GM21786 (cell line): ENCODE measurements at regions not wholly inside any gene's neighbourhood (a gene's known extent, or its start where the extent isn't known, plus 50 kb on each side); places are given as distances from the start of the nearest gene placed in this dataset.
"Not testable (repeated sequence)": the region's sequence is repeated elsewhere in the genome, so short reads cannot be mapped to it uniquely, and the experiment has no call there.

ENCODE experiments used
- ATAC-seq: cut with Tn5 transposase; IDR thresholded peaks from one replicate; pipeline ENCODE4 v1.9.1; 2021; ENCODE audit not compliant: unreplicated experiment

DNA sequence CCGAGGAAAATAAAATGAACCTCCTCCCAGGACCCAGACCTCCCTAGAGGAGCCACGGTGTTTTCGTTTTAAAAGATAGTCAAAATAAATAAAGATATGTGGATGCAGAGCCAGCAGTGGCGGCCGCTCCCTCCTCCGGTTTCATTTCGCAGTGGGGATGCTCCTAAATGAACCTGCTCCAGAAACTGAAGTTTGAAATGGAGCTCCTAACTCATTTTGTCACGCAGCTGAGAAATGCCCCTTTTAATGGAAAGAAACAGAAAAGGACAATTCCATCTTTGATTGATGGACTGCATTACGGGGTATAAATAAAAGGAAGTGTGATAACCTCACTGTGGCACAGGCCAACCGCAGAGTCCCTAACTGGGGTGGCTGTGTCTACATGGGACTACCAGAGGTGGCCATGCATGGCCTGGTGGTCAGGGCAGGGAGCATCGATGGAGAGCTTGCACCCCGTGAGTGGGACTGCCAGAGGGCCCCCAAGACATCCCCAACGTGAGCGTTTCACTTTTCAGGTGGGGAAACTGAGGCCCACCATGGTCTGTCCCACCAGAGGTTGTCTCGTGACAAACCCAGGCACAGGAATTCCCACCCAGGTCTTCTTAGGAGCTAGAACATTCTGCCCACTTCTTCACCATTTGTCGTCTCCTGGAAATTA lies 426.6 kb downstream of the BRD1 start:
- ATAC-seq: no peak

DNA sequence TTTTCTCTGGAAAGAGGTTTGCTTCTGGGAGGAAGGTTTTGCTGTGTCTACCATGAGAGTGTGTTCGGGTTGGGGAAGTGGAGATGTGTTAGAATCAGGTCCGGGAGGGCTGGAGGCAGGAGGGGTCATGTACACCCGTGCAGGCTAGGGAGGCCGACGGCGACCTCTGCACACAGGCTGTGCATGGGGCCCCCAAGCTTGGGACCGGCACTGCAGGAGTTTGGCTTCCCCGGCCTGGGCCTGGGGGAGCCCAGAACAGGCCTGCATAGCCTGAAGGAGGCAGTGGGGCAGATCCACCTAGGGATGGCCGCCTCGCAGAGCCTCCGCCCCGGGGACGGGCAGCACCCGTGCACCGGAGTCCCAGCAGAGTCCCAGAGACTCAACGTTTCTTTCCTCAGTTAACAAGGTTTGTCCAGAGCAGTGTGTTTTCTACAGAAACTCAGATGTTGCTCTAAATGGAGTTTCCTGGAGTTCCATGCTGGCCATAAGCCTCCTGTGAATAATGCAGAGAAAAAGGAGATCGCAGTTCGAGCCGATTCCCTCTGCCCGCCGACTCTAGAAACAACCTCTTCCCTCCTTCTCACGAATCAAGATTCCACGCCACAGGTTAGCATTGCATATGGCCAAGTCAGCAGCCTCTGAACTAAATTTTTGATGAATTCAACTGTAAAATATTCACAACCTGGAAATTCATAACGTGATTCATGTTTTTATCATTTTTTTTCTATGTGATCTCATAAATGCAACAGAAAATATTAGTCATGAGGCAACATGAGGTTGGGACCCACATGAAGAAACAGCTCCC lies 427.3 kb downstream of the BRD1 start:
- ATAC-seq: no peak

DNA sequence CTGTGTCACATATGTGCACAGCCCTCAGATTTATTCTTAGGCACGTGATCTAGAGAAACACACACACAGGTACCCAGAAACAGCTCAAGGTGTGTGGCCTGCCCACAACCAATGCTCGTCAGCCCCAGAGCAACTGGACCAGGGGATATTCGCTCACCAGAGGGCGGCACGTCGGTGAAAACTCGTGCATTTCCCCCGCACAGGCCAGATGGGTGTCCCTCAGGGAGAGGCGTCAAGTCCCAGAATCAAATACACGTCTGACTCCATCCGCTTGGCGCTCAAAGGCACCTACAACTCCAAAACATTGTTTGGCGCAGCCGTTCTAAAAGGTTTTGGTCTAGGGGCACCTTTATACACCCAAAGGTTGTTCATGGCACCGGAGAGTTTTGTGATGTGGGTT lies 429.0 kb downstream of the BRD1 start:
- ATAC-seq: no peak

DNA sequence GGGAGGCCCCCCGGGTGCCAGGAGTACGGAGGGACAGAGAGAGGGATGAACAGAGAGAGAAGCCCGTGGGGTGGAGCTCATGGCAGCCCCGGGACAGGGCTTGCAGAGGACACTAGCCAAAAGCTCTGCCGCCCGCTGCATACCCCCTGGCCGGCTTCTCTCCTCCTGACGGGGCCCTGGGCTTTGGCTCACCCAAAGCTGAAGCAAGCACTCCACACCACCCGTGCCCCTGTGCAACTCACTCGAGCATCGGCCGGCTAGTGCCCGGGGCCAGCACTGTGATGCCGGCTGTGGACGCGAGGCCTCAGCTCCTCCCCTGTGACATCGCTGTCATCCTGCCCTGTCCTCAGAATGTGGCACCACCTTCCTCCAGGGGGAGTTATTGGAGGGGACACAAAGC lies 429.6 kb downstream of the BRD1 start:
- ATAC-seq: no peak

DNA sequence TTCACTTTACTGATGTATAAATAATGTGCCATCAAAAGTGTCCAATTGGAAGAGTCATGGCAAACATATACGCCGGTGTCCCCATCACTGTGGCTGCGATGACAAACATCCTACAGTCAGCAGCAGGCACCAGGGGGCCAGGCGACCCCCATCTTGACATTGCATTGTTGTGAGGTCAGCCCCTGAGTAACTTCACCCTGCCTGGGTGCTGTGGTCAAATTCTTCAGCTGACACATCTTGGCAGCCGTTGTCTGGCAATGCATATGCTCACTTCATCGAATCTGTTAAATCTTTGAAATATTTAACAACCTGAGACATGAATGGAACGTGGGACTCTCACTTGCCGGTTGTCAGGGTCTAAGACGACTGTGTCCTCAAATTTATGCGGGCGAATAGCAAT lies 430.9 kb downstream of the BRD1 start:
- no peak for ATAC-seq

DNA sequence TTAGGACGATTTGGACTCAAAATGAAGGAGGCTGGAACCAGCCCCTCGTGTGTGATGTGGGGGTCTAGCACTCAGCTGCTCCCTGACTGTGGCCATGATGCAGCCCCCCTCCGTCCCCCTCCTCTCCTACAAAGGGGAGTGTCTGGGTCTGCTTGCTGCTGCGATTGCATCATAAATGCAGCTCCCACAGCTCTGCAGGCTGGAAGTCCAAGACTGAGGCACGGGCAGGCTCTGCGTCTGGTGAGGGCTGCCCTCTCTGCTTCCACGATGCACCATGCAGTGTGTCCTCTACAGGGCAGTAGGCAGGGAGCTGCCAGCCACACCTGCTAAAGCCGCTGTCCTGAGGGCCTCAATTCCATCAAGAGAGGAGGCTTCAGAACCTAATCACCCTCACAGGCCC lies 432.1 kb downstream of the BRD1 start:
- ATAC-seq: no peak

DNA sequence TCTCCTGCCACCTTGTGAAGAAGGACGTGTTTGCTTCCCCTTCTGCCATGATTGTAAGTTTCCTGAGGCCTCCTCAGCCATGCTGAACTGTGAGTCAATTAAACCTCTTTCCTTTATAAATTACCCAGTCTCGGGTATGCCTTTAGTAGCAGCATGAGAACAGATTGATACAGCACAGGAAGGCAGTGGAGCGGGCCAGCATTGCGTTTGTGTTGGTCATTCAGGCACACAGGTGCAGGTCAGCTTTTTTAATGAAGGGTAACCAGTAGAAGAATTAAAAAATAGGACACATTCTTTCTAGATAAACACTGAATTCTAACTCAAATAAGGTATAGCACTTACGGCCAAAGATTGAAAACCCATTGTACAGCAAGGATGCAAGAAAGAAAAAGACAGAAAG lies 432.6 kb downstream of the BRD1 start:
- ATAC-seq: not testable (repeated sequence)

DNA sequence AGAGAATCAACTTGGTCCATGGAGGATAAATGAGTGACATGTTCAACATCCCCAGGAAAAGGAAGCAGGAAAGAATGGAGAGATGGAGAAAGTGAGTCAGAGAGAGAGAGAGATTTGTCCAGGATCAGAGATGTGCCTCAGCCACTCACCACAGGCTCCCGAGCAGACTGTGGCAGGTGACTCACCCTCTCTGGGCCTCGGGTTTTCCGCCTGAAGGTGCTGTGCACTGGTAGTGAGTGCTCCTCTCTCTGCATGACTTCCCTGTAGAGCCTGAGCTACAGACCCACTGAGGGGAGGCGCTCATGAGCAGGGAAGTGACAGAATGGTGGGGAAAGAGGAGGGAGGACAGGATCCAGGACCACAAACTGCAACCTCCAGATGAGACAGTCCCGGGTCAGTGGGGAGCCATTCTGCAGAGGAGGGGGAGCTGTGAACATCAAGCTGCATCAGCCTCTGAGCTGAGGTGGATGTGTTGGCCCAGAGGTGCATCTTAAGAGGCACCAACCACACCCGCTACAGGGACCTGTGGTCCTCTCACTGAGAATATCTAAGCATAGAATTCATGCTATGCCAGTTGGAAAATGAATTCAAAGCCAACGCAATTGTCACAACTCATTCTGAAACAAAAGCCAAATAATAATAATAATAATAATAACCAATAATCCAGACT lies 433.4 kb downstream of the BRD1 start:
- no peak for ATAC-seq

DNA sequence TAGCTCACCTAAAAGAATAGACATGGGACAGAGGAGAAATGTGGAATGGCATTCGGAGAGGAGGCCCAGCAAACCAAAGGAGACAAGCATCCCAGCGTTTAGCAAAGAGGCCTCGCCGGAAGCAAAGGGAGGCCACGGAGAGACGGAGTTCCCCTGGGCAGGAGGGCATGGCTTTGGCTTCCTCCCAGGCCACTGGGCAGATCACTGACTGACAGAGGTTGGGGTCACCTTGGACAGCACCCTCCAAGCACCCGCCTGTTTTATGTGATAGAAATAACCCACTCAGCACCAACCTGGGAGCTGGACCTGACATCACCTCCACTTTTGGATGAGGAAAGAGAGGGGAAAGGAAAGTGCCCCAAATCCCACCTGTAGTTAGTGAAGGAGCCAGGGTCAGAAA lies 434.1 kb downstream of the BRD1 start:
- no peak for ATAC-seq

DNA sequence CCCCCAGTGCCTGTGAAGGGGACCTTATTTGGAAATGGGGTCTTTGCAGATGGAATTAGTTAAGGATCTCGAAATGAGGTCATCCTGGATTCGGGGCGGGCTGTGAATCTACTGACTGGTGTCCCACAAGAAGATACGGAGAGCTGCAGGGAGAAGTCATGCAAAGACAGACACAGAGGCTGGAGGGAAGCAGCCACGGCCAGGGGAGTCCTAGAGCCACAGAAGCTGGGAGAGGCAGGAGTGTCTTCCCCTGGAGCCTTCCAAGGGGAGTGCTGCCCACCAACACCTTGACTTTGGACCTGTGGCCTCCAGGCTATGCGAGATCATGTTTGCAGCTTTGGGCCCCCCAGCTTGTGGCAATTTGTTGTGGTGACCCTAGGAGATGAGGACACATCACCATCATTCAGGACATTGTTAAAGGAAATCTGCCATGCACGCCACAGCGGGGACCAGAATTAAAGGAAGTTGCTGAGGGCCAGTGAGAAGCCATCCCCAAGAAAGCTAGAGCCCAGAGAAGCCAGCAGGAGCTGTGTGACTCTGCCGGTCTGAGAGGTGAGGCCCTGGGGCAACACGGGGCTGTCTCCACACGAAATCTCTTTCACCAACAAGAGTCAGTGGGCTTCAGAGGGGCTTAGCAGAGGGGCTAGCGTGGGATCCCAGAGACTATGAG lies 434.7 kb downstream of the BRD1 start:
- no peak for ATAC-seq

DNA sequence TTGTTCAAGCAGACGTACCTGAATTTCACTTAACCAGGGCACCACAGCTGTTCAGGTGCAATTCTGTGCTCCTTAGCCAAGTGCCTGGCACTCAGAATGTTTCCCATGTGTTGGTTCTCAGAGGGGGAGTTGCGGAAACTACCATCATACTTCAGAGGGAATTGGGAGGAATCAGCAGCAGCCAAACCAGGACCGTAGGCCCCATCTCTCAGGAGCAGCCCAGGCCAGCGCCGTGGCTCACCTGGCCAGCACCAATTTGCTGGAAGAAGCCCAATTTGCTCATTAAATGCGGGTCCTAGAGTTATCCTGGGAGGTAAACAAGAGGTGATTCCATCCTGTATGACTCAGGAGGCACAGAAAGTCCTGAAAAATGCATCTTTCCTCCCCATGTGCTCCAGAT lies 435.4 kb downstream of the BRD1 start:
- ATAC-seq: no peak

DNA sequence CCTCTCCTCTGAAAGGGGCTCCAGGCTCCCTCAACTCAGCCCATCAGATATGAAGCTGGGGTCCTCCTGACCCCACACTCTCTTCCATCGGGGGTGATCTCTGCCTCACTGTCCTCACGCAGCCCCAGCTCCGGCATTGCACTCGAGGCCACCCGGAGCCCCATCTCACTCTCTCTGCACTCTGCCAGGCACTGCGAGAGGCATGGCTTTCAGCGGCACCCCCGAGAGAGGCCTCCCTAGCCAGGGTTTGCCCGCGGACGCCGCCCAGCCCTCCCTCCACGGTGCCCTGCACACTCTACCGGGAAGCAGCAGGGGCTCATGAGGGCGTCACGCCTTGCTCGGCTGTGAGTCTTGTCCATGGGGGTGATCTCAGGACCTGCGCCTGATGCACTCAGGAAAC lies 436.2 kb downstream of the BRD1 start:
- no peak for ATAC-seq

DNA sequence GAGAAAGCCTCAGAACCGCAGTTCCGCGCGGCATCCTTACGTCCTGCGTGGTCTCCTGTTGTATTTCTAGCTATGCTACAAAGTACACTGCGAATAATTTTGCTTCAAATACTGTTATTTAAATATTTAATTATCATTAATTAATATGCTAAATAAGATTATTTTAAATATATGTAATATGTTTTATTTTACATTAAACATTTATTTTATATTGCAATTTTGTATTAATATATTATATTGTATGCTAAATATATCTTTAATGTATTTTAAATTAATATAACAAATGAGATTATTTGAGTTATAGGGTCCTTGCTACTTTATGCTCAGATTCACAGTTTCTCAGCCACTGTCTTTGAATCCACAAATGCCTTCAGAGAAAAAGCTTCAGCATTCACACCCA lies 436.7 kb downstream of the BRD1 start:
- ATAC-seq: no peak

DNA sequence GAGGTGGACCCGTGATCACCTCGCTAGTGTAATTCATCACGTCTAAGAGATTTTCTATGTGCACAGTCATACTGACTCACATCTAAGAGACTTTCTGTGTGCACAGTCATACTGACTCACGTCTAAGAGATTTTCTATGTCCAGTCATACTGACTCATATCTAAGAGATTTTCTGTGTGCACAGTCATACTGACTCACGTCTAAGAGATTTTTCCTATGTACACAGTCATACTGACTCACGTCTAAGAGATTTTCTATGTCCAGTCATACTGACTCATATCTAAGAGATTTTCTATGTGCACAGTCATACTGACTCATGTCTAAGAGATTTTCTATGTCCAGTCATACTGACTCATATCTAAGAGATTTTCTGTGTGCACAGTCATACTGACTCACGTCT lies 443.8 kb downstream of the BRD1 start:
- ATAC-seq: not testable (repeated sequence)

DNA sequence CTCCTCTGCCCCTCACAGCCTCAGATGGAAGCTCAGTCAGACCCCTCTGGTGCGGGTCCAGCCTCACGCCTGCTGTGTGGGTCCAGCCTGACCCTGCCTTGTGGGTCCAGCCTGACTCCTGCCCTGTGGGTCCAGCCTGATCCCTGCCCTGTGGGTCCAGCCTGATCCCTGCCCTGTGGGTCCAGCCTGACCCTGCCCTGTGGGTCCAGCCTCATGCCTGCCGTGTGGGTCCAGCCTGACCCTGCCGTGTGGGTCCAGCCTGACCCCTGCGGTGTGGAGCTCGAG lies 445.3 kb downstream of the BRD1 start:
- no peak for ATAC-seq

DNA sequence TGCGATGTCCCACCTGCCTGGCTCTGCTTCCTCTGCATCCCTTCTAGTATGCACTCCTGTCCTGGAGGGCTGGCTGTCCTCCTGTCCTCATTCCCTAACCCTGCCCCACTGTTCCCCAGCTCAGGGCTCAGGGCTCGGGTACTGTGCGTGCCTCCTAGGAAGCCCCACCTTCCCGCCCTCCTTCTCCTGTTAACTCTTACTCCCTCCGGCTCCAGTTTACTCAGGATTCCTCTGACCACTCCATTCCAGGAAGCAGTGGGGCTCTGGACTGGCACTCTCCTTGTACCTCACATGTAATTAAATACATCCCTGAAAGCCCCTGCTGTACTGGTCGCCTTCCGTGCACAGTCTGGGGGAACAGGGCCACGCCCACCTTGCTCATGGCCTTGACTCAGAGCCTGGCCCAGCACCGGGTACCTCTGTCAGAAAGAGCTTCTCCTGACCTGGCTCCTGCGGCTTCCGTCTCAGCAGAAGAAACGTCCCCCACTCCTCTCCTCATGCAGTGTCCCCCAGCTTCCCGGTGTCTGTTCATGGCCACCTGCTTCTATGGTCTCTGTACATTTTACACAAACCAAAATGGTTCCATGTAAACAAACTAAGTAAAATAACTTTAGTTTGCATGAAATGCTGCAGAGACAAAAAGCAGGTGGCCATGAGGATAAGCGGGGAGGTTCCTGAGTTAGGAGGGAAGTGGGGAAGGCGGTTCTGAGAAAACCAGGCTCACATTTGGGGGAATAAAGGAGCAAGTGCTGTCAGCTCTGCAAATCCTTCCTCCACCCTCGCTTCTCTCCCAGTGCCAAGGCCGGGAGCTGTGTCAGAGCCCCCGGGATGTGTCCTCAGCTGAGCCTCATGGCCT lies 445.9 kb downstream of the BRD1 start:
- ATAC-seq: no peak

DNA sequence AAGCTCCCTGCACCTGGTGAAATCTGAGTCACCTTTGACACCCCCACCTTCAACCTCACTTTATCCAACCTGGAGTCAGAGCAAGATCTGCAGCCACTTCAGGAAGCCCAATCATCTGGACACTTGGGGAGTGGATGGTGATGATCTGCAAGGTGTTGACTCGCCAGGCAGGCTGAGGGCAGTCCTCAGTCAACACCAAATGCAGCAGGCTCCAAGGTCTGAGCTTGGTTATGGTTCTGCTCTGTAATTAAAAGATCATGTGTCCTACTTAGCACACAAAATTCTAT lies 446.9 kb downstream of the BRD1 start:
- ATAC-seq: no peak

DNA sequence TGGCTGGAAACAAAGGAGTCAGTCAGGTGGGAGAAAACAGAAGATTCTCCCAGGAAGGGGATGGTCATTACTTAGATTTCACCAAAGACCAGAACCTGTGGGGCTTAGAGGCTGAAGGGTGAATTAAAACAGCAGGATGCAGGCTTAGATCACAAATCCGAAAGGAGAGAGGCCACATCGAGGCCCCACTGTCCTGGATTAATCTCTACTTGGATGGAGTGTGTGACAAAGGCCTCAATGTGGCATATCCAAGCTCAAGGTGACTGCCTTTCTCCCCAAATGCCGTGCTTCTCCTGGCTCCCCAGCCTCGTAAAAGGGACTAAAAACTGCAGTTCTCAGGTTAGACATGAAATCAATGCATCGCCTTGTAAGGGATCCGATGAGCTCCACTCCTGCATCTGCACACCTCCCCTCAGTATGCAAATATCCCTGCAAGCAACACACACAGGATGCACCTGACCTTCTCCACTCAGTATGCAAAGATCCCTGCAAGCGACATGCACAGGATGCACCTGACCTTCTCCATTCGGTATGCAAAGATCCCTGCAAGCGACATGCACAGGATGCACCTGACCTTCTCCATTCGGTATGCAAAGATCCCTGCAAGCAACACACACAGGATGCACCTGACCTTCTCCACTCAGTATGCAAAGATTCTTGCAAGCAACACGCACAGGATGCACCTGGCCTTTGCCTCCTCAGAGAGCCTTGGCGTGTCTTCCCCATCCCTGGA lies 447.4 kb downstream of the BRD1 start:
- ATAC-seq: no peak

DNA sequence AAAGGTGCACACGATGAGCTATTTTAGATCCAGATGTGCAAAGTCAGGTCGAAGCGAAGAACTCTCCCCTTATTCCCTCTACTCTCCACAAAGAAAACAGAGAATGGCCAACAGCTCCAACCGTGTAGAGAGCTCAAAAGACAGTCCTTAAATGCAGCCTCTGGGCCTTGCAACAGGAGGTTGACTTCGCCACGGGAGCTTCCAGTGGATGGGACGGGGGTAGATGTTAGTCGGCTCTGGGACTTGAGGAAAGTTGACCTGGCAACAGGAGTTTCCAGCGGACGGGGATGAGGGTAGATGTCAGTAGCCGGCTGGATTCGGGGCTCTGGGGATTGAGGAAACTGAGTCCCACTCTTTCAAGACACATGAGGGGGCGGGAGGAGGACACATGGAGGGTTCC lies 450.4 kb downstream of the BRD1 start:
- no peak for ATAC-seq

DNA sequence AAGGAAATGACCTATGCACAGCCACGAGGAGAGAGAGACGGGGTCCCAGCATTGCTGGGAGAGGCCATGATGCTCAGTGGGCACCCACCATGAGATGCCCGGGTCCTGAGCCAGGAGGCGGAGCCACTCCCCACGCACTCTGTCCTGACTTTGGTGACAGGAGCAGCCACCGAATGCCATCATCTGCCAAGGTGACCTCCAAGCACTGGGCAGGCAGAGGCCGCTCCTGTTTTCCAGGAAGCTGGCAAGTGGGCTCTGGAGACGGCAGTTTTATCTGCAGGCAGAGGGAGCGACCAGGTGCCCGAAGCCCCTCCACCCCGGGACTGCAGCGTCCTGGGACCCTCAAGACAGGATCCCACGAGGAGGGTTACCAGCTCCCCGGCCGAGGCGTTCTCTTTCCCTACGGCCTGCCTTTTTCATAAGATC lies 453.9 kb downstream of the BRD1 start:
- no peak for ATAC-seq

DNA sequence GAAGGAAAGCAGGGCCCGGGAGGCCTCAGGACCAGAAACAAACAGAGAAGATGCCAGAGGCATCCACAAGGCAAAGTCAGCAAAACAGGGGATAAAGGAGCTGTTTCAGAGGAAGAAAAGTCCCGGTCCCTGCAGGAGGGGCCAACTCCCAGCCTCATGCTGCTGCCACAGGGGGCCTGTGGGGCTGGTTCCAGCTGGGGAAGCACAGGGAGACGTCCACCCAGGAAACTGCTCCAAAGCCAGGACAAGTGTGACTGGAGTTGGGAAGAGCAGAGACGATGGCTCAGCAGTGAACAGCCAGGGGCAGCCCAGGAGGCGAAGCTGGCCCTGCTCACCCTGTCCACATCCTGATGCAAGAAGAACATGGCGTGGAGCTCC lies 454.4 kb downstream of the BRD1 start:
- ATAC-seq: no peak
